ENCODE measurements at regions not wholly inside any gene's neighbourhood (a gene's known extent, or its start where the extent isn't known, plus 50 kb on each side); places are given as distances from the start of the nearest gene placed in this dataset.

DNA sequence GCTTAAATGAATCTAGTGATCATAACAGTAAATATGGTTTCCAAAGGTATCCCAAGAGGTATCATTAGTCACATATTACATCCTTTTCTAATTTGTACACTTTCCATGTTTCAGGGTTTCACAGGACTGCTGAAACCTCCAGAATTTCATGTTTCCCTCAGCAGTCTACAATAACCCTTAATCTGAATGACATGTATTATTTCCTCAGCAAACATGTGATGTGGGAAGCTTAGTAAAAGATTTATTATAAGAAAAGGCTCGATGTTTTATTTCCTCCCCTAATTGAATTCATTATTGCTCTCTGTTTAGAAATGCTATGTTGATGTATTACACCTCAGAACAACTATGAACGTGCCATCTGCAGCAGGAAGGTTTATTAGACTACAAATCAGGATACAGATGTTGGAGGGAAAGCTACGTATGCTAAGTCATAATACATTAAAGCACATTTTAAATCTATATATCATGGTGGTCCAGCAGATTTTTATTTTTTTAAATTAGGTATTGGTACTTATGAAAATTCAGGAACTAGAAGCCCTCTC is 52.5 kb upstream of the SKAP2 start:
- Histone ChIP-seq H3K27me3 (no peaks in the 10 kb centered on the region), H3K4me3 (no peak overlapping the region), H3K4me1 (replicated peaks in 1 of 2) (no peaks in the 10 kb centered on the region), H3K36me3 (replicated peaks in 1 of 2) (no peaks in the 10 kb centered on the region), H3K9me3 (replicated peaks in 1 of 3) (no peaks in the 10 kb centered on the region), H3K27ac (no peak overlapping the region)
- no peak for DNase-seq
- intact Hi-C loops (cut with DNase I), result no loop called here
- no peak for TF ChIP-seq POLR2A (IDR thresholded peaks at IDR 0.05)
- TF ChIP-seq, protein P1, sequence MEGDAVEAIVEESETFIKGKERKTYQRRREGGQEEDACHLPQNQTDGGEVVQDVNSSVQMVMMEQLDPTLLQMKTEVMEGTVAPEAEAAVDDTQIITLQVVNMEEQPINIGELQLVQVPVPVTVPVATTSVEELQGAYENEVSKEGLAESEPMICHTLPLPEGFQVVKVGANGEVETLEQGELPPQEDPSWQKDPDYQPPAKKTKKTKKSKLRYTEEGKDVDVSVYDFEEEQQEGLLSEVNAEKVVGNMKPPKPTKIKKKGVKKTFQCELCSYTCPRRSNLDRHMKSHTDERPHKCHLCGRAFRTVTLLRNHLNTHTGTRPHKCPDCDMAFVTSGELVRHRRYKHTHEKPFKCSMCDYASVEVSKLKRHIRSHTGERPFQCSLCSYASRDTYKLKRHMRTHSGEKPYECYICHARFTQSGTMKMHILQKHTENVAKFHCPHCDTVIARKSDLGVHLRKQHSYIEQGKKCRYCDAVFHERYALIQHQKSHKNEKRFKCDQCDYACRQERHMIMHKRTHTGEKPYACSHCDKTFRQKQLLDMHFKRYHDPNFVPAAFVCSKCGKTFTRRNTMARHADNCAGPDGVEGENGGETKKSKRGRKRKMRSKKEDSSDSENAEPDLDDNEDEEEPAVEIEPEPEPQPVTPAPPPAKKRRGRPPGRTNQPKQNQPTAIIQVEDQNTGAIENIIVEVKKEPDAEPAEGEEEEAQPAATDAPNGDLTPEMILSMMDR (IDR thresholded peaks at IDR 0.05), result no peak
- WGBS, 4 donors, result 66 to 80% (median 74%) methylated on average over 3 of the region's 3 CpGs

DNA sequence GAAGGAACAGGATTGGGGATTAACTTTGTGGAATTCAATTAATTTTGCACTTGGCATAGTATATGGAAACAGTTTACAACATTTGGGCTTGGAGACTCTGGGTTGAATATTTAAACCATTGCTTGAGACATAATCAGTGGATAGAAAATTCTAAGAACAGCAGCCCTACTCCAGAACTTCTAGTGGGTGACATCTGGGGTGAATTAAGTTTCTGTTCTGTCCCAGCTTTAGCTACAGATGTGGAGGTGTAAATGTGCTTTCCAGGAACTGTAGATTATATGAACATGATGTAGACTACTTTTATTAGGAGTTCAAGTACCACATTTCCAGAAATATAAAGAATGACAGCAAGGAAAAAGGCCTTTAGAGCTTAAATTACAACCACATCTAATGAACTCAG is 51.9 kb upstream of the SKAP2 start:
- H3K27ac ChIP-seq, result no peak overlapping the region
- intact Hi-C loops (cut with DNase I), result no loop called here
- H3K9me3 ChIP-seq (replicated peaks in 1 of 3), result no peaks in the 10 kb centered on the region
- TF ChIP-seq, protein P1 (IDR thresholded peaks at IDR 0.05), result no peak
- TF ChIP-seq POLR2A (IDR thresholded peaks at IDR 0.05), result no peak
- no peaks in the 10 kb centered on the region for H3K4me1 ChIP-seq (replicated peaks in 1 of 2)
- DNase-seq, result no peak
- no peak overlapping the region for H3K4me3 ChIP-seq
- H3K36me3 ChIP-seq (replicated peaks in 1 of 2), result no peaks in the 10 kb centered on the region
- H3K27me3 ChIP-seq, result no peaks in the 10 kb centered on the region
